ENCODE measurements at regions not wholly inside any gene's neighbourhood (a gene's known extent, or its start where the extent isn't known, plus 50 kb on each side); places are given as distances from the start of the nearest gene placed in this dataset.

GRCh38 chr6:165096868-165097267, 212.5 kb downstream of the C6orf118 start:
- TF ChIP-seq CTCF (IDR thresholded peaks at IDR 0.05) (no peak), POLR2A (IDR thresholded peaks at IDR 0.05) (no peak), POLR2AphosphoS5 (IDR thresholded peaks at IDR 0.05; ENCODE audit: insufficient read depth in 1 of 2, low read depth in 1 of 2) (no peak)
